SK-N-SH (cell line): ENCODE measurements at regions not wholly inside any gene's neighbourhood (a gene's known extent, or its start where the extent isn't known, plus 50 kb on each side); places are given as distances from the start of the nearest gene placed in this dataset.

ENCODE experiments used
- CTCF ChIP-seq: fragments of 200-600 bp; sonication (generic); IDR thresholded peaks from 2 replicates; pipeline ENCODE4 v1.6.1; 2017; ENCODE audit warnings: antibody characterized with exemption, mild to moderate bottlenecking, moderate library complexity
- EP300 ChIP-seq, 2 experiments: IDR thresholded peaks; 2 replicates each; pipeline versions ENCODE4 v1.4.0 to v1.6.1; 2012; ENCODE audit warnings: borderline replicate concordance in 1 of 2, low read depth in 1 of 2, low read length in 1 of 2
- IRF3 ChIP-seq: fragments of 150-350 bp; IDR thresholded peaks from 2 replicates; pipeline ENCODE4 v1.6.1; 2016; ENCODE audit warnings: mild to moderate bottlenecking, low read depth, low read length
- NRF1 ChIP-seq: IDR thresholded peaks from 2 replicates; pipeline ENCODE4 v1.6.1; 2012; ENCODE audit warnings: low read depth, mild to moderate bottlenecking, low read length
- POLR2AphosphoS5 ChIP-seq: IDR thresholded peaks from 2 replicates; pipeline ENCODE4 v1.6.1; 2012; ENCODE audit warnings: low read depth, low read length

GRCh38 chr3:147887797-147888196 is 478.6 kb downstream of the ZIC1 start:
- TF ChIP-seq EP300 (IDR thresholded peaks at IDR 0.05; ENCODE audit: borderline replicate concordance in 1 of 2, low read depth in 1 of 2, low read length in 1 of 2): no peak
- no peak for TF ChIP-seq CTCF
- no peak for TF ChIP-seq POLR2AphosphoS5
- no peak for TF ChIP-seq IRF3
- TF ChIP-seq NRF1: no peak
